HepG2 (cell line): ENCODE measurements at regions not wholly inside any gene's neighbourhood (a gene's known extent, or its start where the extent isn't known, plus 50 kb on each side); places are given as distances from the start of the nearest gene placed in this dataset.

Experiments used
- DNMT1 ChIP-seq: sonication (generic); formaldehyde crosslinking; IDR thresholded peaks from 2 replicates; pipeline ENCODE4 v1.5.1; 2020; ENCODE audit warnings: mild to moderate bottlenecking, missing genetic modification reagents
- HDAC2 ChIP-seq: sonication (generic); formaldehyde crosslinking; IDR thresholded peaks from 2 replicates; pipeline ENCODE4 v1.4.0; 2020; ENCODE audit warnings: missing genetic modification reagents
- NFYB ChIP-seq: sonication (generic); formaldehyde crosslinking; IDR thresholded peaks from 2 replicates; pipeline ENCODE4 v1.4.0; 2020; ENCODE audit warnings: missing genetic modification reagents
- POLR2A ChIP-seq, 2 experiments: IDR thresholded peaks; 2 replicates each; pipeline ENCODE4 v1.6.1; 2011; ENCODE audit warnings: low read depth in 2 of 2, low read length in 2 of 2, mild to moderate bottlenecking in 1 of 2, moderate library complexity in 1 of 2; ENCODE audit not compliant: insufficient read depth in 1 of 2
- TCF12 ChIP-seq, 2 experiments: fragments of 450-650 bp in 1 of 2; sonication (generic) in 1 of 2; formaldehyde crosslinking in 1 of 2; IDR thresholded peaks; 2 replicates each; pipeline versions ENCODE4 v1.6.1 to v1.8.0; 2017 to 2022; ENCODE audit warnings: antibody characterized with exemption in 1 of 2, mild to moderate bottlenecking in 1 of 2, missing genetic modification reagents in 1 of 2, moderate library complexity in 1 of 2
- ZFP36 ChIP-seq: fragments of 150-350 bp; IDR thresholded peaks from 2 replicates; pipeline ENCODE4 v1.6.1; 2018; ENCODE audit warnings: borderline replicate concordance, low read length, low read depth; ENCODE audit not compliant: partially characterized antibody
- ZHX2 ChIP-seq, 2 experiments: sonication (generic) in 1 of 2; formaldehyde crosslinking in 1 of 2; IDR thresholded peaks; 2 replicates each; pipeline versions ENCODE4 v1.6.1 to v1.9.0; 2014 to 2022; ENCODE audit warnings: antibody characterized with exemption in 1 of 2, borderline replicate concordance in 1 of 2, inconsistent platforms in 1 of 2, low read depth in 1 of 2, missing genetic modification reagents in 1 of 2
- ZNF292 ChIP-seq: sonication (generic); formaldehyde crosslinking; IDR thresholded peaks from 2 replicates; pipeline ENCODE4 v1.8.1; 2022; ENCODE audit warnings: mild to moderate bottlenecking, low read depth, missing genetic modification reagents, borderline replicate concordance
- ZNF619 ChIP-seq: sonication (generic); formaldehyde crosslinking; IDR thresholded peaks from 2 replicates; pipeline ENCODE4 v1.4.0; 2020; ENCODE audit warnings: mild to moderate bottlenecking, missing genetic modification reagents
- ZNF780A ChIP-seq: sonication (generic); formaldehyde crosslinking; IDR thresholded peaks from 2 replicates; pipeline ENCODE4 v1.8.0; 2022; ENCODE audit warnings: mild to moderate bottlenecking, missing genetic modification reagents, moderate library complexity
- TF ChIP-seq, protein P1 (sequence below): sonication (generic); formaldehyde crosslinking; IDR thresholded peaks from 2 replicates; pipeline ENCODE4 v1.4.0; 2020; ENCODE audit warnings: low read depth, missing genetic modification reagents
- TF ChIP-seq, protein P2 (sequence below): sonication (generic); formaldehyde crosslinking; IDR thresholded peaks from 2 replicates; pipeline ENCODE4 v1.9.0; 2022; ENCODE audit warnings: missing genetic modification reagents, mild to moderate bottlenecking, borderline replicate concordance

- TF ChIP-seq TCF12 (IDR thresholded peaks at IDR 0.05) (no peak), TCF12 (CRISPR knock-in tag; IDR thresholded peaks at IDR 0.05) (no peak), HDAC2 (no peak), ZNF780A (CRISPR knock-in tag) (no peak), ZNF292 (CRISPR knock-in tag) (no peak), NFYB (CRISPR knock-in tag) (no peak), DNMT1 (CRISPR knock-in tag) (no peak), ZNF619 (CRISPR knock-in tag) (no peak), POLR2A (IDR thresholded peaks at IDR 0.05; ENCODE audit: insufficient read depth in 1 of 2, low read depth in 2 of 2, low read length in 2 of 2) (no peak), ZFP36 (no peak), ZHX2 (IDR thresholded peaks at IDR 0.05; ENCODE audit: low read depth) (no peak), ZHX2 (CRISPR knock-in tag; IDR thresholded peaks at IDR 0.05; ENCODE audit: borderline replicate concordance) (no peak)
- TF ChIP-seq, protein P1, sequence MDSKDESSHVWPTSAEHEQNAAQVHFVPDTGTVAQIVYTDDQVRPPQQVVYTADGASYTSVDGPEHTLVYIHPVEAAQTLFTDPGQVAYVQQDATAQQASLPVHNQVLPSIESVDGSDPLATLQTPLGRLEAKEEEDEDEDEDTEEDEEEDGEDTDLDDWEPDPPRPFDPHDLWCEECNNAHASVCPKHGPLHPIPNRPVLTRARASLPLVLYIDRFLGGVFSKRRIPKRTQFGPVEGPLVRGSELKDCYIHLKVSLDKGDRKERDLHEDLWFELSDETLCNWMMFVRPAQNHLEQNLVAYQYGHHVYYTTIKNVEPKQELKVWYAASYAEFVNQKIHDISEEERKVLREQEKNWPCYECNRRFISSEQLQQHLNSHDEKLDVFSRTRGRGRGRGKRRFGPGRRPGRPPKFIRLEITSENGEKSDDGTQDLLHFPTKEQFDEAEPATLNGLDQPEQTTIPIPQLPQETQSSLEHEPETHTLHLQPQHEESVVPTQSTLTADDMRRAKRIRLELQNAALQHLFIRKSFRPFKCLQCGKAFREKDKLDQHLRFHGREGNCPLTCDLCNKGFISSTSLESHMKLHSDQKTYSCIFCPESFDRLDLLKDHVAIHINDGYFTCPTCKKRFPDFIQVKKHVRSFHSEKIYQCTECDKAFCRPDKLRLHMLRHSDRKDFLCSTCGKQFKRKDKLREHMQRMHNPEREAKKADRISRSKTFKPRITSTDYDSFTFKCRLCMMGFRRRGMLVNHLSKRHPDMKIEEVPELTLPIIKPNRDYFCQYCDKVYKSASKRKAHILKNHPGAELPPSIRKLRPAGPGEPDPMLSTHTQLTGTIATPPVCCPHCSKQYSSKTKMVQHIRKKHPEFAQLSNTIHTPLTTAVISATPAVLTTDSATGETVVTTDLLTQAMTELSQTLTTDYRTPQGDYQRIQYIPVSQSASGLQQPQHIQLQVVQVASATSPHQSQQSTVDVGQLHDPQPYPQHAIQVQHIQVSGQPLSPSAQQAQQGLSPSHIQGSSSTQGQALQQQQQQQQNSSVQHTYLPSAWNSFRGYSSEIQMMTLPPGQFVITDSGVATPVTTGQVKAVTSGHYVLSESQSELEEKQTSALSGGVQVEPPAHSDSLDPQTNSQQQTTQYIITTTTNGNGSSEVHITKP (CRISPR knock-in tag) = no peak
- TF ChIP-seq, protein P2, sequence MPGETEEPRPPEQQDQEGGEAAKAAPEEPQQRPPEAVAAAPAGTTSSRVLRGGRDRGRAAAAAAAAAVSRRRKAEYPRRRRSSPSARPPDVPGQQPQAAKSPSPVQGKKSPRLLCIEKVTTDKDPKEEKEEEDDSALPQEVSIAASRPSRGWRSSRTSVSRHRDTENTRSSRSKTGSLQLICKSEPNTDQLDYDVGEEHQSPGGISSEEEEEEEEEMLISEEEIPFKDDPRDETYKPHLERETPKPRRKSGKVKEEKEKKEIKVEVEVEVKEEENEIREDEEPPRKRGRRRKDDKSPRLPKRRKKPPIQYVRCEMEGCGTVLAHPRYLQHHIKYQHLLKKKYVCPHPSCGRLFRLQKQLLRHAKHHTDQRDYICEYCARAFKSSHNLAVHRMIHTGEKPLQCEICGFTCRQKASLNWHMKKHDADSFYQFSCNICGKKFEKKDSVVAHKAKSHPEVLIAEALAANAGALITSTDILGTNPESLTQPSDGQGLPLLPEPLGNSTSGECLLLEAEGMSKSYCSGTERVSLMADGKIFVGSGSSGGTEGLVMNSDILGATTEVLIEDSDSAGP (CRISPR knock-in tag) = no peak
Measured at GRCh38 chr2:188202777-188203176, 88.9 kb upstream of the GULP1 start.
